Kidney (tissue), 13 donors: ENCODE measurements at regions not wholly inside any gene's neighbourhood (a gene's known extent, or its start where the extent isn't known, plus 50 kb on each side); places are given as distances from the start of the nearest gene placed in this dataset.
A peak's percentile ranks its signal among the peaks of the same experiment; 100 is the strongest.

Source experiments
- DNase-seq, 5 donors: peaks; one replicate each; pipeline ENCODE4 v3.0.0-alpha.2; 2013 to 2020
- FAIRE-seq: peaks from 2 replicates; lab custom pipeline; 2012; peaks lifted over from hg19 to GRCh38; lab: Jason Lieb, UNC
- H3K27ac ChIP-seq, 2 donors: one replicate each; pipeline ENCODE4 v1.7.0; 2013; ENCODE audit warnings: low read depth in 2 of 2, low read length in 2 of 2, inconsistent platforms in 1 of 2
- H3K27me3 ChIP-seq: one replicate; pipeline ENCODE4 v1.7.1; 2013; ENCODE audit warnings: low read length, inconsistent platforms; ENCODE audit not compliant: control insufficient read depth, insufficient read depth
- H3K36me3 ChIP-seq, 3 donors: one replicate each; pipeline versions ENCODE4 v1.7.0 to v1.7.1; 2013; ENCODE audit warnings: low read length in 3 of 3, control low read depth in 1 of 3, inconsistent platforms in 1 of 3; ENCODE audit not compliant: insufficient read depth in 3 of 3, control insufficient read depth in 2 of 3
- H3K4me1 ChIP-seq, 3 donors: one replicate each; pipeline versions ENCODE4 v1.7.0 to v1.7.1; 2013; ENCODE audit warnings: low read length in 3 of 3, inconsistent platforms in 1 of 3, low read depth in 1 of 3; ENCODE audit not compliant: control insufficient read depth in 2 of 3, insufficient read depth in 2 of 3
- H3K4me3 ChIP-seq, 3 donors: one replicate each; pipeline versions ENCODE4 v1.7.0 to v1.8.1; 2013; ENCODE audit warnings: low read length in 3 of 3, control low read depth in 1 of 3, inconsistent platforms in 1 of 3
- H3K9ac ChIP-seq, 3 donors: one replicate each; pipeline versions ENCODE4 v1.7.0 to v1.7.1; 2013; ENCODE audit warnings: low read length in 3 of 3, control low read depth in 1 of 3, inconsistent platforms in 1 of 3
- H3K9me3 ChIP-seq, 3 donors: one replicate each; pipeline versions ENCODE4 v1.7.0 to v1.7.1; 2013; ENCODE audit warnings: low read length in 3 of 3, control low read depth in 1 of 3, inconsistent platforms in 1 of 3; ENCODE audit not compliant: control insufficient read depth in 2 of 3, insufficient read depth in 1 of 3
- intact Hi-C: fragments of 100-400 bp; cut with DNase I; formaldehyde crosslinking; loops from one replicate; pipeline ENCODE4 v1.11.1; 2022
- TF ChIP-seq, protein P1 (sequence below): IDR thresholded peaks from 3 replicates; pipeline ENCODE4 v1.5.1; 2012; ENCODE audit warnings: mild to moderate bottlenecking, moderate library complexity, borderline replicate concordance; ENCODE audit not compliant: insufficient read depth; ENCODE audit errors: extremely low read depth
- donor health status: control.
- donor health status: control.
- donor health status: control.
- donor health status: control.
- donor health status: control.
- donor health status: DM: yes; HTN: yes; CAD: no.
- donor health status: Normal renal cell carcinoma (clear cell type).

GRCh38 chr3:67964596-67964995, 310.2 kb upstream of the SUCLG2 start:
- no peaks in the 10 kb centered on the region for H3K27me3 ChIP-seq
- no peak overlapping the region for H3K27ac ChIP-seq
- DNase-seq (no peak), FAIRE-seq (no peak)
- no peak overlapping the region for H3K9ac ChIP-seq
- no peaks in the 10 kb centered on the region for H3K36me3 ChIP-seq
- H3K4me3 ChIP-seq = no peak overlapping the region
- TF ChIP-seq, protein P1, sequence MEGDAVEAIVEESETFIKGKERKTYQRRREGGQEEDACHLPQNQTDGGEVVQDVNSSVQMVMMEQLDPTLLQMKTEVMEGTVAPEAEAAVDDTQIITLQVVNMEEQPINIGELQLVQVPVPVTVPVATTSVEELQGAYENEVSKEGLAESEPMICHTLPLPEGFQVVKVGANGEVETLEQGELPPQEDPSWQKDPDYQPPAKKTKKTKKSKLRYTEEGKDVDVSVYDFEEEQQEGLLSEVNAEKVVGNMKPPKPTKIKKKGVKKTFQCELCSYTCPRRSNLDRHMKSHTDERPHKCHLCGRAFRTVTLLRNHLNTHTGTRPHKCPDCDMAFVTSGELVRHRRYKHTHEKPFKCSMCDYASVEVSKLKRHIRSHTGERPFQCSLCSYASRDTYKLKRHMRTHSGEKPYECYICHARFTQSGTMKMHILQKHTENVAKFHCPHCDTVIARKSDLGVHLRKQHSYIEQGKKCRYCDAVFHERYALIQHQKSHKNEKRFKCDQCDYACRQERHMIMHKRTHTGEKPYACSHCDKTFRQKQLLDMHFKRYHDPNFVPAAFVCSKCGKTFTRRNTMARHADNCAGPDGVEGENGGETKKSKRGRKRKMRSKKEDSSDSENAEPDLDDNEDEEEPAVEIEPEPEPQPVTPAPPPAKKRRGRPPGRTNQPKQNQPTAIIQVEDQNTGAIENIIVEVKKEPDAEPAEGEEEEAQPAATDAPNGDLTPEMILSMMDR = no peak
- peaks cover 0 to 13% (median 0%) of the 10 kb centered on the region in 3 donors for H3K9me3 ChIP-seq
- intact Hi-C loops = no loop called here
- no peaks in the 10 kb centered on the region for H3K4me1 ChIP-seq

DNA sequence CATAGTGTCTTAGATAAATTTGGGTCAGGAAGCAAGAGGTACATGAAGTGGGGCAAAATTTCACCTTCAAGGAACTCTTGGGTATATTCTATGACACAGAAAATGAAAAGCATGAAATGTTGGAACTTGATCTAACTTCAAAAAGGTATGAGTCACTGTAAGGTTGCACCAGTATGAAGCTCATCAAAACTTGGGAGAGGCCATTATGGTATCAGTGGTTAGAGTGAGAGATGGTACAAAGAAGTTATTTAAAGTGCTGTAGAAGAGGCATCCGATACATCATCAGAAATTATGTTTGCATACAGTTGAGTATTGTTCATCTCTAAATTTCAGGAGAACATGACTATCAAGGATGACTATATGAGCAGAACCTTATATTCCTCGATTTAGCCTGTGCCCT, 302.9 kb upstream of the SUCLG2 start:
- H3K27ac ChIP-seq = no peak overlapping the region
- no peak for FAIRE-seq
- H3K4me3 ChIP-seq = no peak overlapping the region
- DNase-seq = no peak
- H3K27me3 ChIP-seq = no peaks in the 10 kb centered on the region
- TF ChIP-seq, protein P1 = no peak
- no peaks in the 10 kb centered on the region for H3K4me1 ChIP-seq
- intact Hi-C loops = no loop called here
- no peak overlapping the region for H3K9ac ChIP-seq
- no peaks in the 10 kb centered on the region for H3K36me3 ChIP-seq
- H3K9me3 ChIP-seq = peaks cover 0 to 17% (median 0%) of the 10 kb centered on the region in 3 donors

GRCh38 chr3:67947808-67948508, 293.5 kb upstream of the SUCLG2 start:
- FAIRE-seq (no peak), DNase-seq (peak; percentile 15 to 58 (median 36))
- Histone ChIP-seq H3K4me3 (no peak overlapping the region), H3K36me3 (no peaks in the 10 kb centered on the region), H3K4me1 (no peaks in the 10 kb centered on the region), H3K9ac (no peak overlapping the region), H3K27me3 (no peaks in the 10 kb centered on the region), H3K27ac (no peak overlapping the region), H3K9me3 (no peaks in the 10 kb centered on the region)
- intact Hi-C loops = no loop called here
- TF ChIP-seq, protein P1 = no peak
